Right lobe of liver (tissue), 6 donors: ENCODE measurements at regions not wholly inside any gene's neighbourhood (a gene's known extent, or its start where the extent isn't known, plus 50 kb on each side); places are given as distances from the start of the nearest gene placed in this dataset.

Experiments
- ATAC-seq, 4 donors: fragments of 200-7000 bp; cut with Tn5 transposase; one replicate each; pipeline ENCODE4 v1.9.1; 2020; ENCODE audit warnings: mild to moderate bottlenecking in 4 of 4, moderate library complexity in 4 of 4
- DNase-seq, 3 donors: peaks; one replicate each; pipeline ENCODE4 v3.0.0-alpha.2; 2020
- H3K27ac ChIP-seq, 3 donors: fragments of 200-600 bp; one replicate each; pipeline ENCODE4 v1.8.0; 2022
- H3K27me3 ChIP-seq, 2 donors: fragments of 200-600 bp; one replicate each; pipeline ENCODE4 v1.8.0; 2022
- H3K36me3 ChIP-seq, 4 donors: fragments of 200-600 bp; sonication (generic) in 1 of 4; one replicate each; pipeline versions ENCODE4 v1.5.1 to v1.8.0; 2017 to 2022; ENCODE audit warnings: control low read depth in 1 of 4
- H3K4me1 ChIP-seq, 4 donors: fragments of 200-600 bp; sonication (generic) in 1 of 4; one replicate each; pipeline versions ENCODE4 v1.5.1 to v1.8.0; 2017 to 2022; ENCODE audit warnings: control low read depth in 1 of 4
- H3K4me3 ChIP-seq, 3 donors: fragments of 200-600 bp; one replicate each; pipeline ENCODE4 v1.8.0; 2022
- H3K9me3 ChIP-seq, 4 donors: fragments of 200-600 bp; sonication (generic) in 1 of 4; one replicate each; pipeline versions ENCODE4 v1.5.1 to v1.8.0; 2017 to 2022; ENCODE audit warnings: control low read depth in 1 of 4
- CTCF ChIP-seq, 4 donors: fragments of 200-600 bp in 3 of 4; fragments of 450-650 bp in 1 of 4; IDR thresholded peaks; one replicate each; pipeline versions ENCODE4 v1.5.1 to v1.8.0; 2016 to 2022; ENCODE audit warnings: antibody characterized with exemption in 4 of 4, mild to moderate bottlenecking in 2 of 4
- POLR2A ChIP-seq: fragments of 450-650 bp; IDR thresholded peaks from one replicate; pipeline ENCODE4 v1.6.1; 2017; ENCODE audit warnings: antibody characterized with exemption, mild to moderate bottlenecking
- WGBS: methylation state at CpG from one replicate; pipeline ENCODE4 v1.1.6; 2018; ENCODE audit warnings: low coverage, low lambda C conversion rate; ENCODE audit not compliant: insufficient coverage; ENCODE audit errors: missing lambda C conversion rate; 5-methylcytosine and 5-hydroxymethylcytosine counted together
- intact Hi-C, 2 donors: fragments of 100-400 bp; cut with DNase I; formaldehyde crosslinking; loops; one replicate each; pipeline versions ENCODE4 v1.11.2 to v1.14.1; 2022
- donor health status: DM: no; HTN: yes; CAD: no.
- donor health status: DM: no; HTN: no; CAD: no.
- donor health status: DM: no; HTN: no; CAD: no.
- donor health status: DM: no; HTN: yes; CAD: no.
- donor health status: DM: no; HTN: yes; CAD: no.

- Histone ChIP-seq H3K27me3 (no peaks in the 10 kb centered on the region), H3K4me1 (peaks cover 0 to 8% (median 0%) of the 10 kb centered on the region in 4 donors), H3K27ac (no peak overlapping the region), H3K4me3 (no peak overlapping the region), H3K36me3 (no peaks in the 10 kb centered on the region), H3K9me3 (no peaks in the 10 kb centered on the region)
- DNase-seq = no peak
- TF ChIP-seq POLR2A (no peak), CTCF (IDR thresholded peaks at IDR 0.05) (peak; percentile 45 to 68 (median 60))
- WGBS = 7% methylated on average over 4 of the region's 4 CpGs
- ATAC-seq = peak; percentile 63 to 71 (median 68)
- intact Hi-C loops = no loop called here
These were observed 105.4 kb upstream of the MCHR2 start for GRCh38 chr6:100099189-100100074.

- TF ChIP-seq POLR2A (no peak), CTCF (IDR thresholded peaks at IDR 0.05) (no peak)
- H3K9me3 ChIP-seq = no peaks in the 10 kb centered on the region
- no peaks in the 10 kb centered on the region for H3K27me3 ChIP-seq
- intact Hi-C loops = no loop called here
- ATAC-seq (no peak), DNase-seq (no peak)
- no peaks in the 10 kb centered on the region for H3K36me3 ChIP-seq
- H3K27ac ChIP-seq = no peak overlapping the region
- no peak overlapping the region for H3K4me3 ChIP-seq
- H3K4me1 ChIP-seq = peaks cover 0 to 8% (median 0%) of the 10 kb centered on the region in 4 donors
These were observed 102.9 kb upstream of the MCHR2 start for GRCh38 chr6:100096936-100097335.

- no peak overlapping the region for H3K27ac ChIP-seq
- 52% methylated on average over 2 of the region's 2 CpGs for WGBS
- H3K9me3 ChIP-seq = no peaks in the 10 kb centered on the region
- no peak for DNase-seq
- H3K27me3 ChIP-seq = no peaks in the 10 kb centered on the region
- no peak for ATAC-seq
- H3K4me3 ChIP-seq = no peak overlapping the region
- TF ChIP-seq CTCF (IDR thresholded peaks at IDR 0.05) = no peak
- TF ChIP-seq POLR2A = no peak
- intact Hi-C loops = no loop called here
- no peaks in the 10 kb centered on the region for H3K36me3 ChIP-seq
- peaks cover 0 to 8% (median 0%) of the 10 kb centered on the region in 4 donors for H3K4me1 ChIP-seq
These were observed 102.3 kb upstream of the MCHR2 start for GRCh38 chr6:100096341-100096740.

- H3K27me3 ChIP-seq = no peaks in the 10 kb centered on the region
- no peak overlapping the region for H3K27ac ChIP-seq
- no CpG with 5 or more reads among the region's 6 CpGs for WGBS
- H3K4me3 ChIP-seq = no peak overlapping the region
- H3K4me1 ChIP-seq = no peaks in the 10 kb centered on the region
- ATAC-seq (no peak), DNase-seq (no peak)
- H3K36me3 ChIP-seq = no peaks in the 10 kb centered on the region
- H3K9me3 ChIP-seq = no peaks in the 10 kb centered on the region
- TF ChIP-seq CTCF (IDR thresholded peaks at IDR 0.05) (no peak), POLR2A (no peak)
- intact Hi-C loops = no loop called here
These were observed 99.4 kb upstream of the MCHR2 start for GRCh38 chr6:100093405-100093804.
